GM12892 (cell line): ENCODE measurements at regions not wholly inside any gene's neighbourhood (a gene's known extent, or its start where the extent isn't known, plus 50 kb on each side); places are given as distances from the start of the nearest gene placed in this dataset.

Source experiments
- POLR2A ChIP-seq: IDR thresholded peaks from 2 replicates; pipeline ENCODE4 v1.6.1; 2011; ENCODE audit warnings: low read depth, low read length, control low read depth
- POLR2AphosphoS5 ChIP-seq: IDR thresholded peaks from 2 replicates; pipeline ENCODE4 v1.6.1; 2011; ENCODE audit warnings: low read depth, low read length, control low read depth
- TAF1 ChIP-seq: IDR thresholded peaks from 2 replicates; pipeline ENCODE4 v1.6.1; 2011; ENCODE audit warnings: low read depth, mild to moderate bottlenecking, control low read depth, low read length, borderline replicate concordance

DNA sequence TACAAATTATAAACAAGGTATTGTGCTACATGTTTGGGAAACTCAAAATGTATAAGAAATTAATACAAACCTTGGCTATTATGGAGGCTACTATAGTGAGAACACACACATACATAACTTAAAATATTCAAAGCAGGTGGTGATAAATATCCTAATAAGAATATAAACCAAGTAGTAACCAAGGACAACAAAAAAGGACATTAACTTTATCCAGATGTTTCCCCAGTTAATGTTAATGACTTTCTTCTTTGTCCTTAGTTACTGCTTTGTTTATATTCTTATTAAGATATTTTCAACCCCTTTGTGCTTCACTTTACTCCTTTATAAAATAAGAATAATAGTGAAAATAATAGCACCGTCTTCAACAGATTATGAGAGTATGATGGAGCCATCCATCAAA, 241.6 kb downstream of the CALCRL start:
- no peak for TF ChIP-seq POLR2A
- no peak for TF ChIP-seq TAF1
- no peak for TF ChIP-seq POLR2AphosphoS5
